HG03066 (cell line): ENCODE measurements at regions not wholly inside any gene's neighbourhood (a gene's known extent, or its start where the extent isn't known, plus 50 kb on each side); places are given as distances from the start of the nearest gene placed in this dataset.

Experiments used
- ATAC-seq: cut with Tn5 transposase; IDR thresholded peaks from one replicate; pipeline ENCODE4 v1.9.1; 2021; ENCODE audit warnings: low read depth; ENCODE audit not compliant: unreplicated experiment

GRCh38 chr18:65941482-65941881 is 190.7 kb downstream of the CDH7 start:
- ATAC-seq, result no peak
